Ovary (tissue), 7 donors: ENCODE measurements at regions not wholly inside any gene's neighbourhood (a gene's known extent, or its start where the extent isn't known, plus 50 kb on each side); places are given as distances from the start of the nearest gene placed in this dataset.

Experiments used
- DNase-seq, 5 donors: peaks; one replicate each; pipeline ENCODE4 v3.0.0-alpha.2; 2019 to 2020
- H3K27ac ChIP-seq, 2 donors: fragments of 200-600 bp; one replicate each; pipeline versions ENCODE4 v1.5.1 to v1.8.0; 2019 to 2022
- H3K27me3 ChIP-seq: fragments of 200-600 bp; one replicate; pipeline ENCODE4 v1.8.0; 2022
- H3K36me3 ChIP-seq: fragments of 200-600 bp; sonication (generic); one replicate; pipeline ENCODE4 v1.5.1; 2019
- H3K4me1 ChIP-seq: one replicate; pipeline ENCODE4 v1.8.1; 2013; ENCODE audit warnings: mild to moderate bottlenecking, moderate library complexity; ENCODE audit not compliant: insufficient read depth
- H3K4me3 ChIP-seq: fragments of 200-600 bp; sonication (generic); one replicate; pipeline ENCODE4 v1.5.1; 2017
- H3K9me3 ChIP-seq, 2 donors: fragments of 200-600 bp in 1 of 2; sonication (generic) in 1 of 2; one replicate each; pipeline versions ENCODE4 v1.5.1 to v1.8.1; 2013 to 2019; ENCODE audit warnings: mild to moderate bottlenecking in 1 of 2, moderate library complexity in 1 of 2
- EP300 ChIP-seq: sonication (generic); formaldehyde crosslinking; IDR thresholded peaks from one replicate; pipeline ENCODE4 v1.6.1; 2017; ENCODE audit warnings: antibody characterized with exemption
- POLR2A ChIP-seq: fragments of 450-650 bp; IDR thresholded peaks from one replicate; pipeline ENCODE4 v1.6.1; 2017; ENCODE audit warnings: antibody characterized with exemption, mild to moderate bottlenecking, moderate library complexity
- WGBS, 3 donors: extraction: QIAGEN DNeasy Blood & Tissue Kit in 1 of 3; methylation state at CpG; one replicate each; pipeline versions ENCODE4 v1.1.5 to v1.1.7; 2013 to 2017; 5-methylcytosine and 5-hydroxymethylcytosine counted together
- intact Hi-C, 4 donors: fragments of 100-400 bp; cut with DNase I; formaldehyde crosslinking; loops; one replicate each; pipeline versions ENCODE4 v1.11.0 to v1.15.1; 2022 to 2023
- TF ChIP-seq, protein P1 (sequence below), 3 donors: fragments of 450-650 bp in 2 of 3; fragments of 200-600 bp in 1 of 3; IDR thresholded peaks; one replicate each; pipeline versions ENCODE4 v1.5.1 to v1.8.0; 2016 to 2022; ENCODE audit warnings: antibody characterized with exemption in 3 of 3, mild to moderate bottlenecking in 1 of 3
- donor health status: DM: no; HTN: no; CAD: no; lungs with moderate emphysema.
- donor health status: DM: no; HTN: no; CAD: no.
- donor health status: Bipolar disorder and iron deficiency.
- donor health status: DM: no; HTN: no; CAD: no.
- donor health status: DM: yes; HTN: yes; CAD: no.

DNA sequence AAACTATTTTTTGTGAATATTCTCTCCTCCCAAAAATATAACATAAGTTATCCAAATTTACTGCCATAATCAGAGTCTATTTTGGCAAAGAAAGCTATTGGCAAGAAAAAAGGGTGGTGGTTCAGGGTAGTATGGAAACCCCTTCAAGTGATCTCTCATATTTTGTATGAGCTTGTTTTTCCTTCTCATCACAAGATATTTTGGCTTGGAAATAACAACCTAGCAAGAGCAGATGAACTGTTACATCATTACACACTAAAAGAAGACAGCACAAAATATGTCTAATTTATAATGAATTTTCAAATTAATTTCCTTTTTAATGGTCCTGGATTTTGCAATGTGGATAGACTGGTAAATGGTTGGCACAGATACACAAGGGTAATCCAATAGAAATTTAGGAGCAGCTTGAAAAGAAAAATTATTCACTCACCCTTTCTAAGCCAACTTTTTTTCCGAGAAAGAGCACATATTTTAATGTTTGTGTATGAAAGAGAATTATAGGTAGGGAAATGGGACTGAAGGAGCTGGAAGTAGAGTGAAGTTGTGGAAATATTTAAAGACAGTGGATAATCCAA lies 225.1 kb downstream of the EFNB2 start:
- 56 to 73% (median 61%) methylated on average over 1 of the region's 1 CpG for WGBS, 3 donors
- DNase-seq: no peak
- Histone ChIP-seq H3K4me1 (no peaks in the 10 kb centered on the region), H3K27ac (no peak overlapping the region), H3K27me3 (no peaks in the 10 kb centered on the region), H3K4me3 (no peak overlapping the region), H3K36me3 (no peaks in the 10 kb centered on the region), H3K9me3 (no peaks in the 10 kb centered on the region)
- TF ChIP-seq POLR2A: no peak
- TF ChIP-seq, protein P1, sequence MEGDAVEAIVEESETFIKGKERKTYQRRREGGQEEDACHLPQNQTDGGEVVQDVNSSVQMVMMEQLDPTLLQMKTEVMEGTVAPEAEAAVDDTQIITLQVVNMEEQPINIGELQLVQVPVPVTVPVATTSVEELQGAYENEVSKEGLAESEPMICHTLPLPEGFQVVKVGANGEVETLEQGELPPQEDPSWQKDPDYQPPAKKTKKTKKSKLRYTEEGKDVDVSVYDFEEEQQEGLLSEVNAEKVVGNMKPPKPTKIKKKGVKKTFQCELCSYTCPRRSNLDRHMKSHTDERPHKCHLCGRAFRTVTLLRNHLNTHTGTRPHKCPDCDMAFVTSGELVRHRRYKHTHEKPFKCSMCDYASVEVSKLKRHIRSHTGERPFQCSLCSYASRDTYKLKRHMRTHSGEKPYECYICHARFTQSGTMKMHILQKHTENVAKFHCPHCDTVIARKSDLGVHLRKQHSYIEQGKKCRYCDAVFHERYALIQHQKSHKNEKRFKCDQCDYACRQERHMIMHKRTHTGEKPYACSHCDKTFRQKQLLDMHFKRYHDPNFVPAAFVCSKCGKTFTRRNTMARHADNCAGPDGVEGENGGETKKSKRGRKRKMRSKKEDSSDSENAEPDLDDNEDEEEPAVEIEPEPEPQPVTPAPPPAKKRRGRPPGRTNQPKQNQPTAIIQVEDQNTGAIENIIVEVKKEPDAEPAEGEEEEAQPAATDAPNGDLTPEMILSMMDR (IDR thresholded peaks at IDR 0.05): no peak
- no peak for TF ChIP-seq EP300
- intact Hi-C loops: no loop called here

DNA sequence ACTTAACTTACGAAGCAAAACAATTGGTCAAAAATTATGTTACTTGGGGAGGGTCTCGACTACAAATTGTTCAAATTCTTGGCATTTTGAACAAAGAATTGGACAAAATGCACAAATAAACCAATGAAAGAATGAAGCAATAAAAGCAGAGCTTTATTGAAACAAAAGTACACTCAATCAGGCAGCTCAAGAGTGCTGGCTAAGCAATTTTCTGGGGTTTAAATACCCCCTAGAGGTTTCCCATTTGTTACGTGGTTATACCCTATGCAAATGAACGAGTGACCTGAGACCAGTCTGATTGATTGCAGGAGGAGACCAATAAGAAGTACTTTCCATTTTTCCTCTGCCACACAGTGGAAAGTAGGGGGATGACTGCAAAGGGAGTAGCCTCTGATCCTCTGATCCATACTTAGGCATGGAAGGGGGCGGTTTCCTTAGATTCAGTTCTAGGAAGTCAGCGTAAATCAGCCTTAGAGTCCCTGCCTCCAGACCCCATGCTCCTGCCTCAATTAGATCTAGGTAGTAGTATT lies 228.6 kb downstream of the EFNB2 start:
- Histone ChIP-seq H3K4me1 (no peaks in the 10 kb centered on the region), H3K27me3 (no peaks in the 10 kb centered on the region), H3K9me3 (no peaks in the 10 kb centered on the region), H3K36me3 (no peaks in the 10 kb centered on the region), H3K27ac (no peak overlapping the region), H3K4me3 (no peak overlapping the region)
- TF ChIP-seq EP300 (no peak), POLR2A (no peak)
- intact Hi-C loops: no loop called here
- DNase-seq: no peak
- 81 to 91% (median 90%) methylated on average over 6 of the region's 6 CpGs for WGBS, 3 donors

DNA sequence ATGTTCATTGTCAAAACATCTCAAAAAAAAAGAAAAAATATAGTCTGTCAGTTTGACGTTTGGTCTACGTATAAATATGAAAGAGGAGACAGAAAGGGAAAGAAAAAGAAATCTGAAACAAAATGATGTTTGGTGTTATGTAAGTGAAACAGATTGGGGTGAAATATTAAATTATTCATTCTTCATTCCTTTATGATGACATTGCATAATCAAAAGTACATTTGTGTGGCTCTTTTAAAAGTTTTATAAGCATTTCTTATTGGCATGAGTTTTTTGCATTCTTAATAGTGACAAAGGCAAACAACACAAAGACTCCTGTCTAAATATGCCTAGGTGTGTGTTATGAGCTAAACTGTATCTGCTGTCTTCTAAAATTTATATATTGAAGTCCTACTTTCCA lies 232.6 kb downstream of the EFNB2 start:
- TF ChIP-seq, protein P1 (IDR thresholded peaks at IDR 0.05): no peak
- TF ChIP-seq EP300 (no peak), POLR2A (no peak)
- intact Hi-C loops: no loop called here
- no peaks in the 10 kb centered on the region for H3K36me3 ChIP-seq
- H3K4me3 ChIP-seq: no peak overlapping the region
- WGBS, 3 donors: 85 to 93% (median 86%) methylated on average over 2 of the region's 2 CpGs
- DNase-seq: no peak
- no peaks in the 10 kb centered on the region for H3K4me1 ChIP-seq
- no peak overlapping the region for H3K27ac ChIP-seq
- H3K27me3 ChIP-seq: no peaks in the 10 kb centered on the region
- H3K9me3 ChIP-seq: no peaks in the 10 kb centered on the region

DNA sequence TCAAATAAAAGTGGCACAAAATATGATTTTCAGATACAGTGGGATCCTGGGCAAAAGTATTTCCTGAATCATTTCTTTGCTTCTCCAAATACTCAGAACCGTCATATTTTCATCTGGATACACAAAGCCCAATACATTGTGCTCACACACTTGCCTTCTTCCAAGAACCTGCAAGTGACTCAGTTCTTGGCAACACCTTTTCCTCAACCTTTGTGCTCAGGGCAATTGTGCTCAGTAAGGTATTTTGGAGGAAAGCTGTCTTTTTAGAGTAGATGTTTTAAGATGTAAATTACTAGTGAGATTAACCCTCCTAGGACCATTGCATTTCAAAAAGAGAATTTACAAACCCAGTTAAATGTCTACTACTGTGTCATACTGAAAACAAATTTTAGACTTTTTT lies 233.5 kb downstream of the EFNB2 start:
- no peaks in the 10 kb centered on the region for H3K27me3 ChIP-seq
- intact Hi-C loops: no loop called here
- DNase-seq: no peak
- no peak overlapping the region for H3K27ac ChIP-seq
- H3K4me1 ChIP-seq: no peaks in the 10 kb centered on the region
- H3K36me3 ChIP-seq: no peaks in the 10 kb centered on the region
- 79 to 85% (median 81%) methylated on average over 1 of the region's 1 CpG for WGBS, 3 donors
- no peaks in the 10 kb centered on the region for H3K9me3 ChIP-seq
- H3K4me3 ChIP-seq: no peak overlapping the region
- TF ChIP-seq, protein P1 (IDR thresholded peaks at IDR 0.05): no peak
- no peak for TF ChIP-seq EP300
- TF ChIP-seq POLR2A: no peak

DNA sequence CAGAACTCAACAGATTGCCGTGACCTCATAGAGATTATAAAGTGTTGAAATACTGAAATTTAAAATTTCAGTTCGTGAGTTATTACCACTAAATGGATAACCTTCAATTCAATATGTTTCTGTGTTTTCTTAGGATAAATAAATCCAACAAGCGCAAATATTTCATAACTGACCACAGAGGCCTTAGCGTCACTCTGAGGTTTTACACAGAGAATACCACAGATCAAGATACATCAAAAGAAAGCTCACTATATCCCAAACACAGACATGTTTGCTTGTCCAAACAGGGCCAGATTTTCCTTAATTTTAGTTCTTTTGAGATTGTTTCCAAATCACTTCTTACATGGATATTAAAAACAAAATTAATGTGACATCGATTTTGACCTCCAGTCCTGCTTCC lies 235.8 kb downstream of the EFNB2 start:
- H3K27me3 ChIP-seq: no peaks in the 10 kb centered on the region

More for the DNA sequence above, 235.8 kb downstream of the EFNB2 start:
- intact Hi-C loops: no loop called here
- H3K9me3 ChIP-seq: no peaks in the 10 kb centered on the region
- H3K4me3 ChIP-seq: no peak overlapping the region
- H3K4me1 ChIP-seq: no peaks in the 10 kb centered on the region
- TF ChIP-seq EP300 (no peak), POLR2A (no peak)
- TF ChIP-seq, protein P1 (IDR thresholded peaks at IDR 0.05): no peak
- 81 to 92% (median 85%) methylated on average over 5 of the region's 5 CpGs for WGBS, 3 donors
- H3K27ac ChIP-seq: no peak overlapping the region
- no peak for DNase-seq
- no peaks in the 10 kb centered on the region for H3K36me3 ChIP-seq
